ENCODE measurements at regions not wholly inside any gene's neighbourhood (a gene's known extent, or its start where the extent isn't known, plus 50 kb on each side); places are given as distances from the start of the nearest gene placed in this dataset.

GRCh38 chr4:30959781-30960485, 239.8 kb downstream of the PCDH7 start:
- H3K27ac ChIP-seq = no peak overlapping the region
- no peak for TF ChIP-seq ZC3H11A (IDR thresholded peaks at IDR 0.05)
- TF ChIP-seq BCL3 (IDR thresholded peaks at IDR 0.05) = no peak
- no peak for TF ChIP-seq ZNF302 (CRISPR knock-in tag; IDR thresholded peaks at IDR 0.05)
- TF ChIP-seq MAX (IDR thresholded peaks at IDR 0.05) = no peak

GRCh38 chr4:30962939-30963338, 242.8 kb downstream of the PCDH7 start:
- no peak for TF ChIP-seq JUN (IDR thresholded peaks at IDR 0.05)
- no peak for TF ChIP-seq ZC3H11A (IDR thresholded peaks at IDR 0.05)
- TF ChIP-seq ZNF302 (CRISPR knock-in tag; IDR thresholded peaks at IDR 0.05) = no peak
- no peak for TF ChIP-seq POLR2AphosphoS2 (conservative IDR thresholded peaks at IDR 0.05; ENCODE audit: low read length)
- TF ChIP-seq SREBF2 (IDR thresholded peaks at IDR 0.05) = no peak
- no peak for TF ChIP-seq RAD21 (conservative IDR thresholded peaks at IDR 0.05 in 1 of 2, IDR thresholded peaks at IDR 0.05 in 1 of 2)
- TF ChIP-seq, protein P1, sequence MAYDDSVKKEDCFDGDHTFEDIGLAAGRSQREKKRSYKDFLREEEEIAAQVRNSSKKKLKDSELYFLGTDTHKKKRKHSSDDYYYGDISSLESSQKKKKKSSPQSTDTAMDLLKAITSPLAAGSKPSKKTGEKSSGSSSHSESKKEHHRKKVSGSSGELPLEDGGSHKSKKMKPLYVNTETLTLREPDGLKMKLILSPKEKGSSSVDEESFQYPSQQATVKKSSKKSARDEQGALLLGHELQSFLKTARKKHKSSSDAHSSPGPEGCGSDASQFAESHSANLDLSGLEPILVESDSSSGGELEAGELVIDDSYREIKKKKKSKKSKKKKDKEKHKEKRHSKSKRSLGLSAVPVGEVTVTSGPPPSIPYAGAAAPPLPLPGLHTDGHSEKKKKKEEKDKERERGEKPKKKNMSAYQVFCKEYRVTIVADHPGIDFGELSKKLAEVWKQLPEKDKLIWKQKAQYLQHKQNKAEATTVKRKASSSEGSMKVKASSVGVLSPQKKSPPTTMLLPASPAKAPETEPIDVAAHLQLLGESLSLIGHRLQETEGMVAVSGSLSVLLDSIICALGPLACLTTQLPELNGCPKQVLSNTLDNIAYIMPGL (CRISPR knock-in tag; IDR thresholded peaks at IDR 0.05; ENCODE audit: borderline replicate concordance) = no peak
- no peak for TF ChIP-seq E2F6 (IDR thresholded peaks at IDR 0.05; ENCODE audit: borderline replicate concordance, low read depth)
- H3K27ac ChIP-seq = no peak overlapping the region
- H3K4me2 ChIP-seq = no peak overlapping the region
- H3K9me3 ChIP-seq = no peaks in the 10 kb centered on the region
- no peak for FAIRE-seq
- H3K4me3 ChIP-seq = no peak overlapping the region
- H3K4me1 ChIP-seq = no peaks in the 10 kb centered on the region
- DNase-seq (ENCODE audit: low read depth in 1 of 2, low spot score in 1 of 2) = no peak
- POLR2A ChIA-PET = no interaction called here
- CTCF ChIA-PET = no interaction called here
- no peak for ATAC-seq

More at GRCh38 chr4:30959781-30960485, 239.8 kb downstream of the PCDH7 start:
- 18% methylated on average over 3 of the region's 3 CpGs for WGBS (ENCODE audit: missing lambda C conversion rate)
- H3K9me3 ChIP-seq = no peaks in the 10 kb centered on the region
- H3K4me3 ChIP-seq = no peak overlapping the region
- ChIA-PET POLR2A (no interaction called here), CTCF (no interaction called here)
- ATAC-seq = no peak
- no peak overlapping the region for H3K4me2 ChIP-seq
- no peak for FAIRE-seq
- no peaks in the 10 kb centered on the region for H3K4me1 ChIP-seq
- no peak for DNase-seq (ENCODE audit: low read depth in 1 of 2, low spot score in 1 of 2)

GRCh38 chr4:30968926-30969325, 248.8 kb downstream of the PCDH7 start:
- 18% methylated on average over 5 of the region's 5 CpGs for WGBS (ENCODE audit: missing lambda C conversion rate)
- no peak for FAIRE-seq
- ATAC-seq = no peak
- Histone ChIP-seq H3K9me3 (no peaks in the 10 kb centered on the region), H3K4me2 (no peak overlapping the region), H3K4me1 (no peaks in the 10 kb centered on the region), H3K27ac (no peak overlapping the region), H3K4me3 (no peak overlapping the region)
- DNase-seq (ENCODE audit: low read depth in 1 of 2, low spot score in 1 of 2) = no peak
- POLR2A ChIA-PET = no interaction called here
- TF ChIP-seq RCOR1 (IDR thresholded peaks at IDR 0.05; ENCODE audit: low read depth, low read length) (no peak), JUN (IDR thresholded peaks at IDR 0.05) (no peak), GATA3 (IDR thresholded peaks at IDR 0.05; ENCODE audit: borderline replicate concordance) (no peak), RARB (CRISPR knock-in tag; IDR thresholded peaks at IDR 0.05) (no peak), MAFK (IDR thresholded peaks at IDR 0.05; ENCODE audit: partially characterized antibody) (no peak), BHLHE40 (IDR thresholded peaks at IDR 0.05; ENCODE audit: low read depth, low read length) (no peak), PHF8 (IDR thresholded peaks at IDR 0.05; ENCODE audit: borderline replicate concordance, low read depth) (no peak), ZNF302 (CRISPR knock-in tag; IDR thresholded peaks at IDR 0.05) (no peak), E2F6 (IDR thresholded peaks at IDR 0.05; ENCODE audit: borderline replicate concordance, low read depth) (no peak), HOXA7 (CRISPR knock-in tag; IDR thresholded peaks at IDR 0.05) (no peak), SREBF2 (IDR thresholded peaks at IDR 0.05) (no peak), ZSCAN20 (CRISPR knock-in tag; IDR thresholded peaks at IDR 0.05) (no peak), HEYL (CRISPR knock-in tag; IDR thresholded peaks at IDR 0.05) (no peak), MAZ (IDR thresholded peaks at IDR 0.05; ENCODE audit: borderline replicate concordance, low read depth, low read length) (no peak), NPAS2 (CRISPR knock-in tag; IDR thresholded peaks at IDR 0.05; ENCODE audit: borderline replicate concordance) (no peak), RAD21 (conservative IDR thresholded peaks at IDR 0.05 in 1 of 2, IDR thresholded peaks at IDR 0.05 in 1 of 2) (no peak), CHD4 (IDR thresholded peaks at IDR 0.05; ENCODE audit: borderline replicate concordance) (no peak), RFX5 (IDR thresholded peaks at IDR 0.05) (no peak), RNF2 (IDR thresholded peaks at IDR 0.05; ENCODE audit: borderline replicate concordance, low read depth) (no peak)
- TF ChIP-seq, protein P2, sequence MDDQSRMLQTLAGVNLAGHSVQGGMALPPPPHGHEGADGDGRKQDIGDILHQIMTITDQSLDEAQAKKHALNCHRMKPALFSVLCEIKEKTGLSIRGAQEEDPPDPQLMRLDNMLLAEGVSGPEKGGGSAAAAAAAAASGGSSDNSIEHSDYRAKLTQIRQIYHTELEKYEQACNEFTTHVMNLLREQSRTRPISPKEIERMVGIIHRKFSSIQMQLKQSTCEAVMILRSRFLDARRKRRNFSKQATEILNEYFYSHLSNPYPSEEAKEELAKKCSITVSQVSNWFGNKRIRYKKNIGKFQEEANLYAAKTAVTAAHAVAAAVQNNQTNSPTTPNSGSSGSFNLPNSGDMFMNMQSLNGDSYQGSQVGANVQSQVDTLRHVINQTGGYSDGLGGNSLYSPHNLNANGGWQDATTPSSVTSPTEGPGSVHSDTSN (IDR thresholded peaks at IDR 0.05) = no peak
- CTCF ChIA-PET = no interaction called here
